ENCODE measurements at regions not wholly inside any gene's neighbourhood (a gene's known extent, or its start where the extent isn't known, plus 50 kb on each side); places are given as distances from the start of the nearest gene placed in this dataset.
"Not testable (repeated sequence)": the region's sequence is repeated elsewhere in the genome, so short reads cannot be mapped to it uniquely, and the experiment has no call there.

GRCh38 chr3:75325716-75326115 is 338.4 kb upstream of the FRG2C start:
- no peak for DNase-seq

- no peak for DNase-seq
Observed at GRCh38 chr3:75327453-75327852, 336.7 kb upstream of the FRG2C start.

GRCh38 chr3:75329476-75330097 is 334.5 kb upstream of the FRG2C start:
- no peak for DNase-seq

- DNase-seq: not testable (repeated sequence)
Observed at GRCh38 chr3:75330446-75330845, 333.7 kb upstream of the FRG2C start.

- DNase-seq: not testable (repeated sequence)
Observed at GRCh38 chr3:75332090-75332489, 332.0 kb upstream of the FRG2C start.

- no peak for DNase-seq
Observed at GRCh38 chr3:75332794-75333193, 331.3 kb upstream of the FRG2C start.

- no peak for DNase-seq
Observed at GRCh38 chr3:75334299-75334698, 329.8 kb upstream of the FRG2C start.

- no peak for DNase-seq
Observed at GRCh38 chr3:75337226-75337900, 326.8 kb upstream of the FRG2C start.

- DNase-seq: no peak
Observed at GRCh38 chr3:75338342-75338741, 325.8 kb upstream of the FRG2C start.

GRCh38 chr3:75341324-75342067 is 322.6 kb upstream of the FRG2C start:
- DNase-seq: no peak

- no peak for DNase-seq
Observed at GRCh38 chr3:75342425-75342824, 321.7 kb upstream of the FRG2C start.

- DNase-seq: not testable (repeated sequence)
Observed at GRCh38 chr3:75350536-75350935, 313.6 kb upstream of the FRG2C start.

GRCh38 chr3:75362086-75362784 is 301.9 kb upstream of the FRG2C start:
- DNase-seq: not testable (repeated sequence)

- DNase-seq: not testable (repeated sequence)
Observed at GRCh38 chr3:75372964-75373363, 291.2 kb upstream of the FRG2C start.

GRCh38 chr3:75379840-75380239 is 284.3 kb upstream of the FRG2C start:
- not testable (repeated sequence) for DNase-seq

- no peak for DNase-seq
Observed at GRCh38 chr3:75380276-75380771, 283.8 kb upstream of the FRG2C start.

- not testable (repeated sequence) for DNase-seq
Observed at GRCh38 chr3:75384016-75384415, 280.1 kb upstream of the FRG2C start.

- DNase-seq: not testable (repeated sequence)
Observed at GRCh38 chr3:75388486-75389124, 275.5 kb upstream of the FRG2C start.

- not testable (repeated sequence) for DNase-seq
Observed at GRCh38 chr3:75393288-75393694, 270.8 kb upstream of the FRG2C start.

- DNase-seq: not testable (repeated sequence)
Observed at GRCh38 chr3:75394102-75394501, 270.0 kb upstream of the FRG2C start.

GRCh38 chr3:75394562-75395360 is 269.4 kb upstream of the FRG2C start:
- not testable (repeated sequence) for DNase-seq
